IPS-NIHi11 (cell line): ENCODE measurements at regions not wholly inside any gene's neighbourhood (a gene's known extent, or its start where the extent isn't known, plus 50 kb on each side); places are given as distances from the start of the nearest gene placed in this dataset.

ENCODE experiments used
- DNase-seq: peaks from one replicate; pipeline ENCODE4 v3.0.0; 2012; ENCODE audit warnings: mixed read lengths, low spot score

GRCh38 chr12:31781894-31782540 lies 53.2 kb upstream of the AMN1 start:
- DNase-seq, result no peak

DNA sequence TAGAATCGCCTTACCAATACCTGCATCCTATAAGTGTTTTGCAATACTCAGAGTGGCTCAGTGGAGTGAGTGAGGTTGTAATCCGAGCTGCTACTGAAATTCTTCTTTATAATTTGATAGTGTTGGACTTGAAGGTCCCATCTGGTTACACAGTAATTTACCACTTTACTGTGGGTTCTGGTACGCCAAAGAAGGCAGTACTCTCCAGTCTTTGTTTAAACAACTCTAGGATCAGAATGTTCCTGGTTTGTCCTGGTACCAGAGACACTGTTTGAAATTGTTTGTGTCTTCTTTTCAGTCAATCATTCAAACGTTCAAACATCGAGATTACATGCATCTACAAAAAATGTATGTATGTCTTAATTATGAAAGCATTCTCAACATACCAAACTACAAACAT lies 51.3 kb upstream of the AMN1 start:
- no peak for DNase-seq

DNA sequence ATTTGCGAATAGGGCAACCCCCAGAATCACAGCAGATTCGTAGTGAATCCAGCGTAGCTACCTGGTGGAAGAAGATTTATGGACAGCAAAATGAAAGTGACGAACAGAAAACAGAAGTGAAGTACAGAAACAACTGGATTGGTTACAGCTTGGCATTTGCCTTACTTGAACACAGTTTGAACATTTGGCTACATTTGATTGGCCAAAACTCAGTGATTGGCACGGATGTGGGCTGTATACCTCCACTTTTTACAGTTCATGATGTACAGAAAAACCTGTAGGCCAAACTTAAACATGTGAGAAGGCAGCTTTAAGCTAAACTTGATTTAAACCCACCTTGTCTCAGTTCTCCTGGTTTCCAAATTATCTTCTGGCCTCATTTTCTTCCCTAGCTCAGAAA lies 49.9 kb upstream of the AMN1 start:
- no peak for DNase-seq
